HEK293T (cell line): ENCODE measurements at regions not wholly inside any gene's neighbourhood (a gene's known extent, or its start where the extent isn't known, plus 50 kb on each side); places are given as distances from the start of the nearest gene placed in this dataset.

Source experiments
- CTCF ChIA-PET: fragments of 350-600 bp; formaldehyde crosslinking; extraction: SDS; loops from one replicate; lab custom pipeline; 2021; ENCODE audit warnings: antibody characterized with exemption, inconsistent platforms; lab: Yijun Ruan, JAX
- POLR2A ChIA-PET: fragments of 350-600 bp; formaldehyde crosslinking; extraction: SDS; loops from one replicate; lab custom pipeline; 2020; ENCODE audit warnings: antibody characterized with exemption, inconsistent platforms; lab: Yijun Ruan, JAX
- DNase-seq: peaks from one replicate; pipeline ENCODE4 v3.0.0; 2012; ENCODE audit warnings: mixed read lengths; ENCODE audit errors: extremely low spot score
- ARNT ChIP-seq: fragments of 450-650 bp; IDR thresholded peaks from 2 replicates; pipeline ENCODE4 v1.6.1; 2017; ENCODE audit warnings: mild to moderate bottlenecking
- BHLHE40 ChIP-seq: fragments of 450-650 bp; IDR thresholded peaks from 2 replicates; pipeline ENCODE4 v1.6.1; 2016; ENCODE audit warnings: mild to moderate bottlenecking, moderate library complexity, borderline replicate concordance
- CTBP1 ChIP-seq: fragments of 450-650 bp; IDR thresholded peaks from 2 replicates; pipeline ENCODE4 v1.6.1; 2016; ENCODE audit warnings: borderline replicate concordance
- ELF4 ChIP-seq: fragments of 450-650 bp; IDR thresholded peaks from 2 replicates; pipeline ENCODE4 v1.6.1; 2017; ENCODE audit warnings: antibody characterized with exemption
- FOXA1 ChIP-seq: fragments of 450-650 bp; IDR thresholded peaks from 2 replicates; pipeline ENCODE4 v1.6.1; 2016; ENCODE audit warnings: mild to moderate bottlenecking
- FOXK2 ChIP-seq: fragments of 450-650 bp; IDR thresholded peaks from 2 replicates; pipeline ENCODE4 v1.6.1; 2016; ENCODE audit warnings: mild to moderate bottlenecking
- FOXM1 ChIP-seq: fragments of 450-650 bp; IDR thresholded peaks from 2 replicates; pipeline ENCODE4 v1.6.1; 2017; ENCODE audit warnings: mild to moderate bottlenecking, borderline replicate concordance
- HDGF ChIP-seq: fragments of 450-650 bp; IDR thresholded peaks from 2 replicates; pipeline ENCODE4 v1.6.1; 2017; ENCODE audit warnings: antibody characterized with exemption, borderline replicate concordance
- L3MBTL2 ChIP-seq: fragments of 450-650 bp; conservative IDR thresholded peaks from 2 replicates; pipeline ENCODE4 v1.6.1; 2016; ENCODE audit warnings: mild to moderate bottlenecking
- LEF1 ChIP-seq: fragments of 450-650 bp; IDR thresholded peaks from 2 replicates; pipeline ENCODE4 v1.6.1; 2017; ENCODE audit warnings: mild to moderate bottlenecking, borderline replicate concordance
- NFRKB ChIP-seq: fragments of 450-650 bp; IDR thresholded peaks from 2 replicates; pipeline ENCODE4 v1.6.1; 2016; ENCODE audit warnings: mild to moderate bottlenecking, moderate library complexity
- PKNOX1 ChIP-seq: fragments of 450-650 bp; IDR thresholded peaks from 2 replicates; pipeline ENCODE4 v1.6.1; 2016
- SP1 ChIP-seq: fragments of 450-650 bp; IDR thresholded peaks from 2 replicates; pipeline ENCODE4 v1.6.1; 2017
- SUZ12 ChIP-seq: fragments of 450-650 bp; IDR thresholded peaks from 2 replicates; pipeline ENCODE4 v1.6.1; 2016; ENCODE audit warnings: mild to moderate bottlenecking
- TARDBP ChIP-seq: fragments of 450-650 bp; IDR thresholded peaks from 2 replicates; pipeline ENCODE4 v1.6.1; 2016
- ZNF384 ChIP-seq: fragments of 450-650 bp; IDR thresholded peaks from 2 replicates; pipeline ENCODE4 v1.6.1; 2016

- CTCF ChIA-PET, result no interaction called here
- POLR2A ChIA-PET, result no interaction called here
- TF ChIP-seq FOXM1, result no peak
- TF ChIP-seq PKNOX1, result peak; percentile 63
- DNase-seq, result no peak
Measured at GRCh38 chr2:126970583-126970982, 71.9 kb downstream of the TEX51 start.

- no peak for TF ChIP-seq FOXA1
- no peak for TF ChIP-seq NFRKB
- no peak for TF ChIP-seq PKNOX1
- no peak for TF ChIP-seq CTBP1
- no peak for TF ChIP-seq ELF4
- TF ChIP-seq SP1, result no peak
- TF ChIP-seq FOXM1, result no peak
- TF ChIP-seq TARDBP, result no peak
- TF ChIP-seq HDGF, result no peak
- no peak for TF ChIP-seq ZNF384
- no peak for TF ChIP-seq LEF1
- no peak for TF ChIP-seq FOXK2
- TF ChIP-seq SUZ12, result no peak
- no peak for TF ChIP-seq L3MBTL2
- TF ChIP-seq ARNT, result no peak
- TF ChIP-seq BHLHE40, result no peak
- ChIA-PET CTCF (interaction anchor here (0.6 to 1.9 kb wide), 4 partner anchors 38 to 192 kb away, joined by 3 to 6 read pairs (median 4); no protein-coding TSS in a partner anchor), POLR2A (no interaction called here)
Measured at GRCh38 chr2:126971162-126971480, 72.4 kb downstream of the TEX51 start.

GRCh38 chr2:126971481-126972278 is 73.0 kb downstream of the TEX51 start:
- ChIA-PET POLR2A (no interaction called here), CTCF (interaction anchor here (0.6 to 1.9 kb wide), 17 partner anchors 8 to 422 kb away, joined by 3 to 7 read pairs (median 4); no protein-coding TSS in a partner anchor)
- DNase-seq, result peak; percentile 87
- TF ChIP-seq NFRKB (no peak), L3MBTL2 (peak; percentile 42; the same call in 1 of the 2 replicates)

More at GRCh38 chr2:126971162-126971480, 72.4 kb downstream of the TEX51 start:
- no peak for DNase-seq

GRCh38 chr2:126972279-126972626 is 73.6 kb downstream of the TEX51 start:
- CTCF ChIA-PET, result interaction anchor here (0.6 to 1.9 kb wide), 14 partner anchors 9 to 421 kb away, joined by 3 to 7 read pairs (median 4); no protein-coding TSS in a partner anchor
- no peak for DNase-seq
- TF ChIP-seq ELF4 (no peak), FOXM1 (no peak), TARDBP (no peak), BHLHE40 (no peak), ZNF384 (no peak), L3MBTL2 (no peak)
- POLR2A ChIA-PET, result no interaction called here

- no peak for DNase-seq
- TF ChIP-seq TARDBP, result no peak
- no peak for TF ChIP-seq ZNF384
- no peak for TF ChIP-seq PKNOX1
- TF ChIP-seq ARNT, result no peak
- TF ChIP-seq LEF1, result no peak
- no peak for TF ChIP-seq SP1
- no peak for TF ChIP-seq CTBP1
- TF ChIP-seq FOXM1, result no peak
- no peak for TF ChIP-seq NFRKB
- TF ChIP-seq L3MBTL2, result no peak
- TF ChIP-seq BHLHE40, result no peak
- no peak for TF ChIP-seq SUZ12
- TF ChIP-seq FOXA1, result no peak
- no peak for TF ChIP-seq ELF4
- TF ChIP-seq HDGF, result no peak
- TF ChIP-seq FOXK2, result no peak
- POLR2A ChIA-PET, result no interaction called here
- CTCF ChIA-PET, result interaction anchor here (0.8 kb wide), 1 partner anchor 77 kb away, joined by 3 read pairs; no protein-coding TSS in a partner anchor
Measured at GRCh38 chr2:126973745-126974144, 75.1 kb downstream of the TEX51 start.

GRCh38 chr2:126975671-126976655 is 77.3 kb downstream of the TEX51 start:
- ChIA-PET POLR2A (no interaction called here), CTCF (no interaction called here)
- DNase-seq, result no peak
- no peak for TF ChIP-seq FOXK2
- no peak for TF ChIP-seq ARNT
- TF ChIP-seq ZNF384, result no peak
- TF ChIP-seq LEF1, result no peak
- no peak for TF ChIP-seq PKNOX1
- no peak for TF ChIP-seq HDGF
- TF ChIP-seq CTBP1, result no peak
- TF ChIP-seq L3MBTL2, result no peak
- no peak for TF ChIP-seq BHLHE40
- TF ChIP-seq ELF4, result no peak
- TF ChIP-seq NFRKB, result no peak
- no peak for TF ChIP-seq SP1
- no peak for TF ChIP-seq FOXA1
